ENCODE measurements at regions not wholly inside any gene's neighbourhood (a gene's known extent, or its start where the extent isn't known, plus 50 kb on each side); places are given as distances from the start of the nearest gene placed in this dataset.

- TF ChIP-seq CTCF (IDR thresholded peaks at IDR 0.05) = no peak
- H3K36me3 ChIP-seq = no peaks in the 10 kb centered on the region
- H3K27ac ChIP-seq = no peak overlapping the region
- H3K4me1 ChIP-seq (ENCODE audit: control insufficient read depth in 1 of 2, low read depth in 2 of 2) = no peaks in the 10 kb centered on the region
- ATAC-seq (ENCODE audit: insufficient number of reproducible peaks, low FRiP score, low read depth) (no peak), DNase-seq (ENCODE audit: low spot score) (no peak)
- no peak overlapping the region for H3K4me3 ChIP-seq
- H3K27me3 ChIP-seq (replicated peaks; ENCODE audit: insufficient read depth) = no peaks in the 10 kb centered on the region
- no peaks in the 10 kb centered on the region for H3K9me3 ChIP-seq
These were observed 99.4 kb upstream of the PARP11 start for GRCh38 chr12:3972576-3972975.

GRCh38 chr12:3968523-3968922, 95.3 kb upstream of the PARP11 start:
- ATAC-seq (ENCODE audit: insufficient number of reproducible peaks, low FRiP score, low read depth) = no peak

GRCh38 chr12:3967556-3968160, 94.5 kb upstream of the PARP11 start:
- Histone ChIP-seq H3K27ac (no peak overlapping the region), H3K36me3 (no peaks in the 10 kb centered on the region), H3K4me1 (ENCODE audit: control insufficient read depth in 1 of 2, low read depth in 2 of 2) (no peaks in the 10 kb centered on the region), H3K27me3 (replicated peaks; ENCODE audit: insufficient read depth) (no peaks in the 10 kb centered on the region), H3K4me3 (no peak overlapping the region), H3K9me3 (no peaks in the 10 kb centered on the region)
- ATAC-seq (ENCODE audit: insufficient number of reproducible peaks, low FRiP score, low read depth) = no peak
- TF ChIP-seq CTCF (IDR thresholded peaks at IDR 0.05) = no peak
- DNase-seq (ENCODE audit: low spot score) = no peak

More at GRCh38 chr12:3968523-3968922, 95.3 kb upstream of the PARP11 start:
- no peaks in the 10 kb centered on the region for H3K9me3 ChIP-seq
- no peaks in the 10 kb centered on the region for H3K36me3 ChIP-seq
- no peak for TF ChIP-seq CTCF (IDR thresholded peaks at IDR 0.05)
- no peaks in the 10 kb centered on the region for H3K27me3 ChIP-seq (replicated peaks; ENCODE audit: insufficient read depth)
- no peak for DNase-seq (ENCODE audit: low spot score)
- no peak overlapping the region for H3K4me3 ChIP-seq
- no peak overlapping the region for H3K27ac ChIP-seq
- H3K4me1 ChIP-seq (ENCODE audit: control insufficient read depth in 1 of 2, low read depth in 2 of 2) = no peaks in the 10 kb centered on the region

- DNase-seq (ENCODE audit: low spot score) = no peak
- H3K27me3 ChIP-seq (replicated peaks; ENCODE audit: insufficient read depth) = no peaks in the 10 kb centered on the region
- no peak for ATAC-seq (ENCODE audit: insufficient number of reproducible peaks, low FRiP score, low read depth)
These were observed 93.2 kb upstream of the PARP11 start for GRCh38 chr12:3966376-3966775.

GRCh38 chr12:3965046-3965445, 91.8 kb upstream of the PARP11 start:
- H3K4me3 ChIP-seq = no peak overlapping the region
- DNase-seq (ENCODE audit: low spot score) (no peak), ATAC-seq (ENCODE audit: insufficient number of reproducible peaks, low FRiP score, low read depth) (no peak)
- H3K4me1 ChIP-seq (ENCODE audit: control insufficient read depth in 1 of 2, low read depth in 2 of 2) = no peaks in the 10 kb centered on the region
- H3K27ac ChIP-seq = no peak overlapping the region
- no peaks in the 10 kb centered on the region for H3K36me3 ChIP-seq
- no peaks in the 10 kb centered on the region for H3K27me3 ChIP-seq (replicated peaks; ENCODE audit: insufficient read depth)
- H3K9me3 ChIP-seq = no peaks in the 10 kb centered on the region
- no peak for TF ChIP-seq CTCF (IDR thresholded peaks at IDR 0.05)

More at GRCh38 chr12:3966376-3966775, 93.2 kb upstream of the PARP11 start:
- no peaks in the 10 kb centered on the region for H3K9me3 ChIP-seq
- H3K36me3 ChIP-seq = no peaks in the 10 kb centered on the region
- no peak overlapping the region for H3K27ac ChIP-seq
- H3K4me3 ChIP-seq = no peak overlapping the region
- no peak for TF ChIP-seq CTCF (IDR thresholded peaks at IDR 0.05)
- H3K4me1 ChIP-seq (ENCODE audit: control insufficient read depth in 1 of 2, low read depth in 2 of 2) = no peaks in the 10 kb centered on the region
